SK-N-SH (cell line): ENCODE measurements at regions not wholly inside any gene's neighbourhood (a gene's known extent, or its start where the extent isn't known, plus 50 kb on each side); places are given as distances from the start of the nearest gene placed in this dataset.

Experiments used
- CHD2 ChIP-seq: fragments of 150-350 bp; IDR thresholded peaks from 2 replicates; pipeline ENCODE4 v1.6.1; 2018; ENCODE audit warnings: low read length; ENCODE audit not compliant: partially characterized antibody
- CTCF ChIP-seq: fragments of 200-600 bp; sonication (generic); IDR thresholded peaks from 2 replicates; pipeline ENCODE4 v1.6.1; 2017; ENCODE audit warnings: antibody characterized with exemption, mild to moderate bottlenecking, moderate library complexity
- FOXJ3 ChIP-seq: sonication (generic); formaldehyde crosslinking; IDR thresholded peaks from 2 replicates; pipeline ENCODE4 v1.5.1; 2020; ENCODE audit warnings: mild to moderate bottlenecking, missing genetic modification reagents
- FOXM1 ChIP-seq: IDR thresholded peaks from 2 replicates; pipeline ENCODE4 v1.4.0; 2012; ENCODE audit warnings: low read depth, mild to moderate bottlenecking
- POLR2AphosphoS5 ChIP-seq: IDR thresholded peaks from 2 replicates; pipeline ENCODE4 v1.6.1; 2012; ENCODE audit warnings: low read depth, low read length
- RAD21 ChIP-seq: IDR thresholded peaks from 2 replicates; pipeline ENCODE4 v1.6.1; 2012; ENCODE audit warnings: mild to moderate bottlenecking, low read length
- RCOR1 ChIP-seq: fragments of 150-350 bp; IDR thresholded peaks from 2 replicates; pipeline ENCODE4 v1.6.1; 2017; ENCODE audit warnings: antibody characterized with exemption, low read length
- RFX5 ChIP-seq: IDR thresholded peaks from 2 replicates; pipeline ENCODE4 v1.6.1; 2012; ENCODE audit warnings: mild to moderate bottlenecking, improper control_type of control experiment, low read length
- TF ChIP-seq, protein P1 (sequence below): IDR thresholded peaks from 2 replicates; pipeline ENCODE4 v1.4.0; 2012; ENCODE audit warnings: low read depth

DNA sequence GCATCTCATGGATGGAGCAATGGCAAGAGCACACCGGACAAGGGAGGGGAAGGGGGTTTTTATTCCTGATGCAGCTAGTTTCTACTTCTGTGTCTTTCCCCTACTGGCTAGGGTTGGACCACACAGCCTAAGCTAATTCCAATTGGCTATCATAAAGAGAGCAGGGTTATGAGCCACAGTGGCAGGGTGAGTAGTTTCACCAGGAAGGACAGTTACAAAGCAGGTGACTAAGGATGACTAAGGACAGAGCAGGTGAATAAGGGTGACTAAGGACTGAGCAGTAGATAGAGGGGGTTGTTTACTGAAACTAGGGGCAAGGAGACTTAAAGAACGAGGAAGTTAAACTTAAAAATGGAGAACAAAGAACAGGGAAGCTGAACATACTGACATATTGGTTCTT, 321.4 kb upstream of the SEL1L start:
- TF ChIP-seq CTCF (no peak), CHD2 (no peak), FOXJ3 (CRISPR knock-in tag) (no peak), RCOR1 (no peak), RFX5 (no peak), POLR2AphosphoS5 (no peak), FOXM1 (no peak), RAD21 (no peak)
- TF ChIP-seq, protein P1, sequence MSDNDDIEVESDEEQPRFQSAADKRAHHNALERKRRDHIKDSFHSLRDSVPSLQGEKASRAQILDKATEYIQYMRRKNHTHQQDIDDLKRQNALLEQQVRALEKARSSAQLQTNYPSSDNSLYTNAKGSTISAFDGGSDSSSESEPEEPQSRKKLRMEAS = no peak
